Thyroid gland (tissue), 4 donors: ENCODE measurements at regions not wholly inside any gene's neighbourhood (a gene's known extent, or its start where the extent isn't known, plus 50 kb on each side); places are given as distances from the start of the nearest gene placed in this dataset.

Source experiments
- DNase-seq, 2 donors: peaks; one replicate each; pipeline ENCODE4 v3.0.0-alpha.2; 2019
- H3K27ac ChIP-seq, 3 donors: fragments of 200-600 bp; sonication (generic); 1 replicate in 2 of 3; 2 replicates in 1 of 3; pipeline ENCODE4 v1.5.1; 2016 to 2019; ENCODE audit warnings: mild to moderate bottlenecking in 1 of 3, moderate library complexity in 1 of 3
- H3K27me3 ChIP-seq: fragments of 200-600 bp; sonication (generic); one replicate; pipeline ENCODE4 v1.5.1; 2019
- H3K36me3 ChIP-seq, 2 donors: fragments of 200-600 bp; sonication (generic); one replicate each; pipeline ENCODE4 v1.5.1; 2016 to 2019
- H3K4me1 ChIP-seq, 2 donors: fragments of 200-600 bp; sonication (generic); one replicate each; pipeline ENCODE4 v1.5.1; 2017 to 2019
- H3K4me3 ChIP-seq, 3 donors: fragments of 200-600 bp; sonication (generic); replicated peaks in 1 of 3; 1 replicate in 2 of 3; 2 replicates in 1 of 3; pipeline ENCODE4 v1.5.1; 2016; ENCODE audit warnings: mild to moderate bottlenecking in 1 of 3
- H3K9me3 ChIP-seq: fragments of 200-600 bp; sonication (generic); one replicate; pipeline ENCODE4 v1.5.1; 2017
- CTCF ChIP-seq, 6 experiments: fragments of 200-600 bp in 3 of 6; fragments of 450-650 bp in 3 of 6; sonication (generic) in 3 of 6; IDR thresholded peaks; one replicate each; pipeline ENCODE4 v1.5.1; 2016 to 2019; ENCODE audit warnings: antibody characterized with exemption in 6 of 6, mild to moderate bottlenecking in 2 of 6, inconsistent platforms in 1 of 6, moderate library complexity in 1 of 6
- POLR2A ChIP-seq, 2 donors: fragments of 450-650 bp; IDR thresholded peaks; one replicate each; pipeline ENCODE4 v1.6.1; 2017; ENCODE audit warnings: antibody characterized with exemption in 2 of 2, mild to moderate bottlenecking in 2 of 2, moderate library complexity in 1 of 2
- WGBS, 2 donors: methylation state at CpG; one replicate each; pipeline ENCODE4 v1.1.5; 2017; 5-methylcytosine and 5-hydroxymethylcytosine counted together
- intact Hi-C: fragments of 100-400 bp; cut with DNase I; formaldehyde crosslinking; loops from one replicate; pipeline ENCODE4 v1.15.1; 2023

- H3K27me3 ChIP-seq = no peaks in the 10 kb centered on the region
- intact Hi-C loops = no loop called here
- H3K4me1 ChIP-seq = no peaks in the 10 kb centered on the region
- DNase-seq = no peak
- no peak overlapping the region for H3K4me3 ChIP-seq
- no peaks in the 10 kb centered on the region for H3K9me3 ChIP-seq
- TF ChIP-seq CTCF (IDR thresholded peaks at IDR 0.05) = no peak
- no peak for TF ChIP-seq POLR2A (IDR thresholded peaks at IDR 0.05)
- no peak overlapping the region for H3K27ac ChIP-seq
- WGBS, 2 donors = 79 to 87% methylated on average over 1 of the region's 1 CpG
- H3K36me3 ChIP-seq = no peaks in the 10 kb centered on the region
Measured at GRCh38 chr4:119933606-119934005, 133.0 kb downstream of the MAD2L1 start.

DNA sequence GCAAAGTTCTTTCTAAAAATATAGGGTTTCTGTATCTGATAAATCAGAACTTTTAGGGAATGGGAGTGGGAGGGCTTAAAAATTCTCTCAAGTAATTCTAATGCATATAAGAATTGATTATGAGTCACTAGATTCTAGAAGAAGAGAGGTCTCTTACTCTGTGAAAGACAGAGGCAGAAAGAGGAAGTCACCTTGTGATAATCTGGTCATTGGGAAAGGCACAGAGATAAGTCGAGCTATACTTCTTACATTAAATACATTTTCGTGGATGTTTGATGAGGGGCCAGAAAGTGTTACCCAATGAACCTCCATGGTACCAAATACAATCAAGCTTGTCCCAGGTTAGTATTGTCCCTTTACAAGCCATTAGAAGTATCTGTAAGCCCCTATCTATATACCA is 134.4 kb downstream of the MAD2L1 start:
- intact Hi-C loops = no loop called here
- Histone ChIP-seq H3K4me1 (no peaks in the 10 kb centered on the region), H3K27ac (no peak overlapping the region), H3K27me3 (no peaks in the 10 kb centered on the region), H3K36me3 (no peaks in the 10 kb centered on the region), H3K4me3 (no peak overlapping the region), H3K9me3 (no peaks in the 10 kb centered on the region)
- WGBS, 2 donors = 87 to 88% methylated on average over 2 of the region's 2 CpGs
- no peak for DNase-seq
- TF ChIP-seq POLR2A (IDR thresholded peaks at IDR 0.05) (no peak), CTCF (IDR thresholded peaks at IDR 0.05) (no peak)

DNA sequence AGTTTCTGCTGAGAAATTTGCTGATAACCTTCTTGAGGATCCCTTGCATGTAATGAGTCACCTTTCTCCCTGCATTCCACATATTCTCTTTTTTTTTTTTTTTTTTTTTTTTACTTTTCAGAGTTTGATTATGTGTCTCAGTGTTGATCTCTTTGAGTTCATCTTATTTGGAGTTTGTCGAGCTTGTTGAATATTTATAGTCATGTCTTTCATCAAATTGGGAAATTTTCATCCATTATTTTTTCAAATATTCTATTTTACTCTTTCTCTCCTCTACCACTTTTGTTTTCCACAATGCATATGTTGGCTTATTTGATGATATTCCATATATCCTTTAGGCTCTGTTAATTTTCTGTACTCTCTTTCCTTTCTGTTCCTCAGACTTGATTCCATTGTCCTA is 136.1 kb downstream of the MAD2L1 start:
- Histone ChIP-seq H3K27ac (no peak overlapping the region), H3K4me1 (no peaks in the 10 kb centered on the region), H3K4me3 (no peak overlapping the region), H3K9me3 (no peaks in the 10 kb centered on the region), H3K27me3 (no peaks in the 10 kb centered on the region), H3K36me3 (no peaks in the 10 kb centered on the region)
- intact Hi-C loops = no loop called here
- 78% methylated on average over 1 of the region's 1 CpG for WGBS, 2 donors
- TF ChIP-seq CTCF (IDR thresholded peaks at IDR 0.05) (no peak), POLR2A (IDR thresholded peaks at IDR 0.05) (no peak)
- no peak for DNase-seq

DNA sequence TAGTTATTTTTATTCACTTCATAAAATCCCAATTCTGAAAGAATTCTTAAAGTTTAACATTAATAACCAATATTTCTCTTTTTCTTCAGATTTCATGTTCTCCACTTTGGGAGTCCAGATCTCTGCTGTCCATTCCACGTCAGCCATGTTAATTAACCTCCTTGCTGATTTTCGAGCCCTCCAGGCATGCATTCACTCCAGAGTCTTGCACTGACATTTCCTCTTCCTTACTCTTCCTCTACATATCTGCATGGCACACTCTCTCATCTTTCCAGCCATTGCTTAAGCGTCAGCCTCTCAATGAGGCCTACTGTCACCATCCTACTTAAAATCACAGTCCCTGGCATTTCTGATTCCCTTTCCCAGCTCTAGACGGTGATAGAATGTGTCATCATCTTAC is 144.8 kb downstream of the MAD2L1 start:
- H3K36me3 ChIP-seq = no peaks in the 10 kb centered on the region
- H3K27ac ChIP-seq = no peak overlapping the region
- intact Hi-C loops = no loop called here
- H3K27me3 ChIP-seq = no peaks in the 10 kb centered on the region
- no peaks in the 10 kb centered on the region for H3K9me3 ChIP-seq
- TF ChIP-seq CTCF (IDR thresholded peaks at IDR 0.05) (no peak), POLR2A (IDR thresholded peaks at IDR 0.05) (no peak)
- 82 to 87% methylated on average over 4 of the region's 4 CpGs for WGBS, 2 donors
- no peak for DNase-seq
- no peak overlapping the region for H3K4me3 ChIP-seq
- no peaks in the 10 kb centered on the region for H3K4me1 ChIP-seq

- Histone ChIP-seq H3K9me3 (no peaks in the 10 kb centered on the region), H3K27ac (no peak overlapping the region), H3K4me3 (no peak overlapping the region), H3K27me3 (no peaks in the 10 kb centered on the region), H3K36me3 (no peaks in the 10 kb centered on the region), H3K4me1 (no peaks in the 10 kb centered on the region)
- TF ChIP-seq CTCF (IDR thresholded peaks at IDR 0.05) (no peak), POLR2A (IDR thresholded peaks at IDR 0.05) (no peak)
- no peak for DNase-seq
- intact Hi-C loops = no loop called here
- WGBS, 2 donors = 82 to 90% methylated on average over 6 of the region's 6 CpGs
Measured at GRCh38 chr4:119906277-119906676, 160.4 kb downstream of the MAD2L1 start.
